ENCODE measurements at regions not wholly inside any gene's neighbourhood (a gene's known extent, or its start where the extent isn't known, plus 50 kb on each side); places are given as distances from the start of the nearest gene placed in this dataset.
"Not testable (repeated sequence)": the region's sequence is repeated elsewhere in the genome, so short reads cannot be mapped to it uniquely, and the experiment has no call there.

DNA sequence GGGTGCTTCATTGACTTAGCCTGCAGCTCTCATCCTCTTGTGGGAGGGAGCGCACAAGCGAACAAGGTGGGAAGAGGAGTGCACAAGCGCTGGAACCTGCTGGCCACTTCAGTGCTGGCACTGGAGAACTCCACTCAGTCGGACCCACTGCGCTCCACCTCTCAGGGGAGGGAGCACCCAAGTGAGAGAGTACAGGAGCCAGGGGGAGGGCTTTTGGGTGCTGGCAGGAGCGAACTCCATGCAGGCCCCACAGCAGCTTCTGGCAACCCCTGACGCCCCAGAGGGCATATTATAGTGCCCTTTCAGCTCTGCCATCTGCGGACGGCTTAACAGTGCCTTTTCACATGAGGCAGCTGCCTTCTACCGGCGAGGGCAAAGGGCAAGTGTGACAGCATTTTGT, 774.2 kb upstream of the COX7C start:
- DNase-seq (ENCODE audit: low spot score) = no peak

DNA sequence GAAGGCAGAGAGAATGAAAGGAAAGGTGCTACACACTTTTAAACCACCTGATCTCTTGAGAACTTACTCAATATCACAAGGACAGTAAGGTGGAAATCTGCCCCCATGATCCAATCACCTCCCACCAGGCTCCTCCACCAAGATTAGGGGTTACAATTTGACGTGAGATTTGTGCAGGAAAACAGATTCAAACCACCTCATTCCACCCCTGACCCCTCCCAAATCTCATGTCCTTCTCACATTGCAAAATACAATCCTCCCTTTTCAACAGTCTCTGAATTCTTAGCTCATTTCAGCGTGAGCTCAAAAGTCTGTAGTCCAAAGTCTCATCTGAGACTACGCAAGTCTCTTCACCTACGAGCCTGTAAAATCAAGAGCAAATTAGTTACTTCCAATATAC, 768.3 kb upstream of the COX7C start:
- no peak for DNase-seq (ENCODE audit: low spot score)

DNA sequence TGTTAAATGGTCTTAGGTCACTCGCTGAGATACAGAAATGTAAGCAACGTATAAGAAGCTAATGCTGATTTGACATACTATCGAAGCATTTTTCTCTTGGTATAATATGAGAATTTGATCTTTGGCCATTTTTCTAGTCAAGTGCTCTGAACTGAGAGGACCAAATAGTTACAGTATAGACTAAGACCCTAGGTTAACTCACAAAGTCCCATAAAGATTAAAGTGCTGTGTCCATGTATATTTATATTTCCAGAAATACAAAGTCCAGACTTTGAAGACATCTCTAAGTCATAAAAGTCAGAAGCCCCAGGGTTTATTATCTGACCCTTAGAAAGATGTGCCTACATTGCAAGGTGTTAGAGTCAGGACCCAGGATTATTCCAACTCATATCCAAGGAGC, 752.4 kb upstream of the COX7C start:
- DNase-seq (ENCODE audit: low spot score) = no peak

DNA sequence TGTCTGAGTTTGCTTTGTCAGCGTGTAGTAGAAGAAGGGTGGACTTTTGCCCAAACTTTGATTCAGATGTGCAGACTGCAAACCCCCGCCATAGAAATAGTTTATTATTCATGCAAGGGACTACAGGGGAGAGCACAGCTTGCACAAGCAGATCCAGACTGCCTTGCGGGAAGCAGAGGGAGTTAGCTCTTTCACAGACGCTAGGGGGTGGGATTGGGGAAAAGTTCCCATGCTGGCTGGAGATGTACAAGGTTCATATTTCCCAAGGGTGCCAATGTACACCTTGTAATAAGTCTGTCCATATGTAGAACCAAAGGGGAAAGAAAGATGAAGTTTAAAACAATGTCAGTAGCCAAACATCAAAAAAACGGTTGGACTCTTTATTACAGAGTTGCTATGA, 749.7 kb upstream of the COX7C start:
- DNase-seq (ENCODE audit: low spot score) = no peak

- no peak for DNase-seq (ENCODE audit: low spot score)
Observed at GRCh38 chr5:85893996-85894395, 723.7 kb upstream of the COX7C start.

DNA sequence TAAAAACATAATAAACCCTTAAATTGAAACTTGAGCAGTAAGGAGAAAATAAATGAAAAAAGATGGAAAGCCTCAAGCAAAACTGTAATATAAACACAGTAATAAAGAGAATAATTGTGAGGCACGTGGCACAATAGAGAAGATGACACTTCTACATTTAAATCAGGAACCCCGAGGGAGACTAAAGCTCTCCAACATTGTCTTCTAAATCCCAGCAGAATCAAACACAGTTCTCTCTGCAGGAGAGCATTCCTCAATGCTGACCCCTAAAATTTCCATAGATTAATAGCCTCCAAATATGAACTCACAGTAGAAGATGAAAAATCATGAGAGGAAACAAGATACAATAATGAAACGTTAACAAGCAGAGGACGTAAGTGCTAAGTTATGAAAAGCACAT, 721.2 kb upstream of the COX7C start:
- DNase-seq (ENCODE audit: low spot score) = no peak

GRCh38 chr5:85906460-85906859, 711.3 kb upstream of the COX7C start:
- DNase-seq (ENCODE audit: low spot score) = no peak

DNA sequence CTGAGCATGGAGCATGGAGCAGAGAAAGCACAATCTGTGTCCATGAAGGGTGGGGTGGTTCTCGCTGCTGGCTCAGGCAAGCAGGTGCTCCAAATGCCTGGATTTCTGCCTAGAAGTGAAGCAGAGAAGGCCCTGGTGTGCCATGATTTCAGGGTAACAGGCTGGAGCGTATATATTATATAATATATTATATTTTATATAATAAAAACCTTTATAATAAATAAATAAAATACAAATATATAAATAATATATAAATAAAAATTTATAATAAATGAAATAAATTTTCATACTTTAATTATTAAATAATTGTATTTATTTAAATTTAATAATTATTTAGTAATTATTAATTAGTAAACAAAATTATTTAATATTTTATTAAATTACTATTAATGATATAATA, 707.4 kb upstream of the COX7C start:
- DNase-seq (ENCODE audit: low spot score) = no peak

DNA sequence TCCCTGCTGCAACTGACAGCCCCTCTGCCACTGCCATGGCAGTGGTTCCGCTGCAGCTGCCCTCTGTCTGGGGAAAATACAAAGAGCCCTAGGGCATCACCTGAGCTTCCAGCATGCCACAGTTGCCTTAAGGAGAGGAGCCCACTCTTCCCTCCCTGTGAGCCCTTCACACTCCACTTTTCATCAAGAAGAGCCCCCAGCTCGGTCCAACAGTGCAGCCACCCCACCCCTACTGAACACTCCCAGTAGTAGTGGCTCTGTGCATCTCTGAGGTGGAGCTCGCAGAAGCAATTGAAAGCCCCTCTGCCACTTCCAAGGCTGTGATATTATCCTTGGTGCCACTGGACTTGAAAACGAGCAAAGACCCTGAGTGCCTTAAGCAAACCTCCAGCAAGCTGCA, 696.8 kb upstream of the COX7C start:
- DNase-seq (ENCODE audit: low spot score) = no peak

- no peak for DNase-seq (ENCODE audit: low spot score)
Observed at GRCh38 chr5:85921590-85921989, 696.2 kb upstream of the COX7C start.

DNA sequence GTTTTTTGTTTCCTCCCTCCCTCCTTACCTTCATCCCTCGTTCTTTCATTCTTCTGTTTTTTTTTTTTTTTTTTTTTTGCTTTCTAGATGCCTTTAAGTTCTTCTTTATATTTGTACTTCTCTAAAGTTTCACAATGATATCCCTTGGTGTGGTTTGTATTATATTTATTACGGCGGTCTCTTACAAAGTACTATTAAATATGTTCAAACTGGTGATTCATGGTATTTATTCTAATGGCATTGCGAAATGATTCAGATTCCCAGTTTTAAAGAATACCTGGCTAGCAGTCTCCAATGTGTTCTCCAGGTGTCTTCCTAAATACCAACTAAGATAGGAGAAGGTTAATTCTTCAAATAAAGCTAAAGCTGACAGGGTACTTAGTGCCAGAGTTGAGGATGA, 690.1 kb upstream of the COX7C start:
- DNase-seq (ENCODE audit: low spot score) = no peak

GRCh38 chr5:85929713-85930112, 688.0 kb upstream of the COX7C start:
- no peak for DNase-seq (ENCODE audit: low spot score)

DNA sequence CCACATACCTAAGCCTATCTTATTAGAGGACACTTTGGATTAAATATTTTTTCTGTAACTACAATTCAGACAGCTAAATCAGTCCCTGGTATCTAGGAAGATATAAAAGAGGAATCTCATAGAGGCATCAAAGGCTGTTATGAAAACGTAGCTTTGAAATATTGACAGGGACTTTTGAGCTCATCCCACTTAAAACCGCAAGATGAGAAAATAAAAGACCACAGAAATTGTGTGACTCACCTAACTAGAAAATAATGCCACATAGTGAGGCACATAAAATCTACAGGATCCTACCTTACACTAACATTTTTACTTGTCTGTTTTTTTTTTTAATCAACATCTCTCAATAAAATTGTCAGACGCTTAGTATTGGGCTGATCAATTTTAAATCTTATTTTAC, 686.5 kb upstream of the COX7C start:
- DNase-seq (ENCODE audit: low spot score) = no peak

- no peak for DNase-seq (ENCODE audit: low spot score)
Observed at GRCh38 chr5:85938201-85938600, 679.5 kb upstream of the COX7C start.

DNA sequence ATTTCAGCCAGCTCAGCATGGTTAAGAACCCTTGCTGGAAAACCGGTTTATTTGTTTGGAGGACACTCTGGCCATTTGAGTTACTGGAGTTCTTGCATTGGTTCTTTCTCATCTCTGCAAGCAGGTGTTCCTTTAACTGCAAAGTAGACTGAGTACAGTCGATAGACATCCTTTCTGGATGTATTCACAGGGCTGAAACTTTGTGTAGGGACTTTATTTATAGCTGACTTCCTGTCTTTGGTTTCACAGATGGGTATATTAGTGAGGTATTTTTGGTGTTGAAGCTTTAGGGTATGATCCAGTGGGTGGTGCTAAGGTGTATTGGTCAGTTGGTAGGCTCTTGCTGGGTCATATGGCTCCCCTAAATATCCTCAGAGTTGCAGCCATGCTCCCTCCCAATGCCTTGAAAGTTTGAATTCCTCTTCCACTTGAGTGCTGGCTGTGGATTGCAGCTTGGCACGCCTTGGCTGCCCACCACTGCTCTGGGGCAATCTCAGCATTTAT, 666.0 kb upstream of the COX7C start:
- DNase-seq (ENCODE audit: low spot score) = no peak

DNA sequence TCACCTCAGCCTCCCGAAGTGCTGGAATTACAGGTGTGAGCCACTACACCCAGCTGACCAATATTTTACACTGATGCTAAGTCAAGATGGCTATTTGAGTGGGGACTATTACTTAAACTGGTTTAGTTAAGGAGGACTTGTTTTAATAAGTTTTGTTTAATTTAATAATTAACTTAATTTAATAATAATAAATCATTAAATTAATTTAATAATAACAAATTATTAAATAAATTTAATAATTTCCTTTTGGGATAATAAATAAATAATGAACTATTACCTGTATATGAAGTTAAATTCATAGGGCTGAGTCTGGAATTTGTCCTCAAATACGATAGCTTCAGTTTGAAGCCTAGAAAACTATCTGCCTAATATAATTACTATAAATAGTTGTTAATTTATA, 665.1 kb upstream of the COX7C start:
- no peak for DNase-seq (ENCODE audit: low spot score)

GRCh38 chr5:85967681-85968080, 650.1 kb upstream of the COX7C start:
- DNase-seq (ENCODE audit: low spot score) = no peak

- no peak for DNase-seq (ENCODE audit: low spot score)
Observed at GRCh38 chr5:85972539-85972938, 645.2 kb upstream of the COX7C start.

DNA sequence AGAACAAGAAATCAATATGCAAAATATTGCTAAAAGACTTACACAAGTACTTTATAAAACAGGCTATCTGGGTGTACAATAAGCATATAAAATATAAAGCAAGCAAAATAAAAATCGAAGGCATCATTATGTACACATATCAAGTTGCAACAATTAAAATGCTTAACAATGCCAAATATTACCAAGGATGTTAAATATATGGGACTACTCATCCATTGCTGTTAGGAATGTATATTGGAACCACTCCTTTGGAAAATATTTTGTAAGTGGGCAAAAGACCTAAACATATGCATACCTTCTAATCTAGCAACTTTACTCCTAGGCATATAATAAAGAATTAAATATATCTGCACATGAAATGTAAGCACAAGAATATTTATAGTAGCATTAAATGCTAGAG, 632.6 kb upstream of the COX7C start:
- no peak for DNase-seq (ENCODE audit: low spot score)

DNA sequence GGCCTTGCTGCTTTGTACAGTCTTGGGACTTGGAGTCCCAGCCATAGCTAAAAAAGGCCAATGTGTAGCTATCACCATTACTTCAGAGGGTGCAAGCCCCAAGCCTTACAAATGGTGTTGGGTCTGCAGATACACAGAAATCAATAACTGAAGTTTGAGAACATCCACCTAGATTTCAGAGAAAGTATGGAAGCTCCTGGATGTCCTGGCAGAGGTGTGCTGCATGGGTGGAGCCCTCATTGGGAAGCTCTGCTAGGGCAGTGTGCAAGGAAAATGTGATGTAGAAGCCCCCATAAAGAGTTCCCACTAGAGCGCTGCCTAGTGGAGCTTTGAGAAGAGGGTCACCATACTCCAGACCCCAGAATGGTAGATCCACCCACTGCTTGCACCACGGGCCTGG, 626.7 kb upstream of the COX7C start:
- DNase-seq (ENCODE audit: low spot score) = no peak

- not testable (repeated sequence) for DNase-seq (ENCODE audit: low spot score)
Observed at GRCh38 chr5:85994653-85995052, 623.1 kb upstream of the COX7C start.

- DNase-seq (ENCODE audit: low spot score) = no peak
Observed at GRCh38 chr5:85998656-85999055, 619.1 kb upstream of the COX7C start.

- DNase-seq (ENCODE audit: low spot score) = no peak
Observed at GRCh38 chr5:86008293-86008692, 609.4 kb upstream of the COX7C start.

GRCh38 chr5:86008704-86009103, 609.0 kb upstream of the COX7C start:
- no peak for DNase-seq (ENCODE audit: low spot score)

DNA sequence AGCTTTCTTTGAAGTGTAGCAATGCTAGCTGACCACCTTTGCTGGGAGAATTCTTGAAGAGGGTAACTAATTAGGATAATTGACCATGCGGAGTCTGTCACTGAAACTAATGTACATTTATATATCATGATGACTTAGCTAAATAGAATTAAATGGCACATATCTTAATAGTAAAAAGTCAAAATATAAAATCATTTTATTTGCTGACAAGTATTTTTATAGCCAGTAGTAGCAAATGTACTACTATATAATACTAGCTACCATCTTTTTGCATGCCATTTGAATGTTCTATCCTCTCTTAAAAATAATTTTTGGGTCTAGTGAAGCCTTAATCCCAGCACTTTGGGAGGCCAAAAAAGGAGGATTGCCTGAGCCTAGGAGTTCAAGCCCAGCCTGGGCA, 605.8 kb upstream of the COX7C start:
- no peak for DNase-seq (ENCODE audit: low spot score)
